ENCODE measurements at regions not wholly inside any gene's neighbourhood (a gene's known extent, or its start where the extent isn't known, plus 50 kb on each side); places are given as distances from the start of the nearest gene placed in this dataset.

- Mint-ChIP-seq H3K4me3 (ENCODE audit: low read depth) (no peak overlapping the region), H3K36me3 (ENCODE audit: insufficient read depth) (no peaks in the 10 kb centered on the region), H3K27ac (no peak overlapping the region), H3K9me3 (ENCODE audit: low read depth) (no peaks in the 10 kb centered on the region), H3K4me1 (ENCODE audit: low read depth) (no peaks in the 10 kb centered on the region), H3K27me3 (no peaks in the 10 kb centered on the region)
- no peak for TF ChIP-seq CTCF (IDR thresholded peaks at IDR 0.05; ENCODE audit: unreplicated experiment)
- DNase-seq (ENCODE audit: low spot score, unreplicated experiment) = no peak
These were observed 73.6 kb upstream of the OBI1 start for GRCh38 chr13:78732445-78733017.

GRCh38 chr13:78722700-78723099, 63.7 kb upstream of the OBI1 start:
- Mint-ChIP-seq H3K4me1 (ENCODE audit: low read depth) (no peaks in the 10 kb centered on the region), H3K9me3 (ENCODE audit: low read depth) (no peaks in the 10 kb centered on the region), H3K27ac (no peak overlapping the region), H3K36me3 (ENCODE audit: insufficient read depth) (no peaks in the 10 kb centered on the region), H3K4me3 (ENCODE audit: low read depth) (no peak overlapping the region), H3K27me3 (no peaks in the 10 kb centered on the region)
- DNase-seq (ENCODE audit: low spot score, unreplicated experiment) = no peak
- no peak for TF ChIP-seq CTCF (IDR thresholded peaks at IDR 0.05; ENCODE audit: unreplicated experiment)

- H3K27ac Mint-ChIP-seq = no peak overlapping the region
- H3K9me3 Mint-ChIP-seq (ENCODE audit: low read depth) = no peaks in the 10 kb centered on the region
- no peak overlapping the region for H3K4me3 Mint-ChIP-seq (ENCODE audit: low read depth)
- H3K36me3 Mint-ChIP-seq (ENCODE audit: insufficient read depth) = no peaks in the 10 kb centered on the region
- no peak for DNase-seq (ENCODE audit: low spot score, unreplicated experiment)
- TF ChIP-seq CTCF (IDR thresholded peaks at IDR 0.05; ENCODE audit: unreplicated experiment) = no peak
- no peaks in the 10 kb centered on the region for H3K27me3 Mint-ChIP-seq
- H3K4me1 Mint-ChIP-seq (ENCODE audit: low read depth) = no peaks in the 10 kb centered on the region
These were observed 60.4 kb upstream of the OBI1 start for GRCh38 chr13:78719367-78719766.

- Mint-ChIP-seq H3K27me3 (no peaks in the 10 kb centered on the region), H3K27ac (no peak overlapping the region), H3K4me1 (ENCODE audit: low read depth) (no peaks in the 10 kb centered on the region), H3K36me3 (ENCODE audit: insufficient read depth) (no peaks in the 10 kb centered on the region), H3K9me3 (ENCODE audit: low read depth) (no peaks in the 10 kb centered on the region), H3K4me3 (ENCODE audit: low read depth) (no peak overlapping the region)
- no peak for TF ChIP-seq CTCF (IDR thresholded peaks at IDR 0.05; ENCODE audit: unreplicated experiment)
- no peak for DNase-seq (ENCODE audit: low spot score, unreplicated experiment)
These were observed 55.8 kb upstream of the OBI1 start for GRCh38 chr13:78714717-78715116.

GRCh38 chr13:78712831-78713230, 53.9 kb upstream of the OBI1 start:
- Mint-ChIP-seq H3K27me3 (no peaks in the 10 kb centered on the region), H3K9me3 (ENCODE audit: low read depth) (no peaks in the 10 kb centered on the region), H3K27ac (no peak overlapping the region), H3K4me3 (ENCODE audit: low read depth) (no peak overlapping the region), H3K4me1 (ENCODE audit: low read depth) (no peaks in the 10 kb centered on the region), H3K36me3 (ENCODE audit: insufficient read depth) (no peaks in the 10 kb centered on the region)
- DNase-seq (ENCODE audit: low spot score, unreplicated experiment) = no peak
- TF ChIP-seq CTCF (IDR thresholded peaks at IDR 0.05; ENCODE audit: unreplicated experiment) = no peak

Measured in progenitor cell of endocrine pancreas (in vitro differentiated cells).